Ishikawa (cell line): ENCODE measurements at regions not wholly inside any gene's neighbourhood (a gene's known extent, or its start where the extent isn't known, plus 50 kb on each side); places are given as distances from the start of the nearest gene placed in this dataset.

ENCODE experiments used
- EP300 ChIP-seq: IDR thresholded peaks from 2 replicates; pipeline ENCODE4 v1.6.1; 2012; ENCODE audit warnings: borderline replicate concordance
- RAD21 ChIP-seq: IDR thresholded peaks from 2 replicates; pipeline ENCODE4 v1.6.1; 2012; ENCODE audit warnings: low read depth

DNA sequence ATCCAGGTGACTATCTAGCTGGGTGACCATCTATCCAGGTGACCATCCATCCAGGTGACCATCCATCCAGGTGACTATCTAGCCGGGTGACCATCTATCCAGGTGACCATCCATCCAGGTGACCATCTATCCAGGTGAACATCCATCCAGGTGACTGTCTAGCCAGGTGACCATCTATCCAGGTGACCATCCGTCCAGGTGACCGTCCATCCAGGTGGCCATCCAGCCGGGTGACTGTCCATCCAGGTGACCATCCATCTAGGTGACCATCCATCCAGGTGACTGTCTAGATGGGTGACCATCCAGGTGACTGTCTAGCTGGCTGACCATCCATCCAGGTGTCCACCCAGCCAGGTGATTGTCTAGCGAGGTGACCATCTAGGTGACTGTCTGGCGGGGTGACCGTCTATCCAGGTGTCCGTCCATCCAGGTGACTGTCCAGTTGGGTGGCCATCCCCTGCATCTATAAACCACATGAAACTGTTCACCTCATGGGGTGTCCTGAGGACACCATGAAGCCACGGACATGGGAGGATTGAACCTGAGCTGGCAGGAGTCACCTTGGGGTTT lies 305.3 kb downstream of the NDUFA10 start:
- no peak for TF ChIP-seq RAD21
- TF ChIP-seq EP300: no peak
